SKM-1 treated with dmso at 0.1 percent for 144 hours (cell line): ENCODE measurements at regions not wholly inside any gene's neighbourhood (a gene's known extent, or its start where the extent isn't known, plus 50 kb on each side); places are given as distances from the start of the nearest gene placed in this dataset.

Source experiments
- DNase-seq: peaks from one replicate; lab custom pipeline; 2025; ENCODE audit not compliant: unreplicated experiment; lab: John Stamatoyannopoulos, UW

DNA sequence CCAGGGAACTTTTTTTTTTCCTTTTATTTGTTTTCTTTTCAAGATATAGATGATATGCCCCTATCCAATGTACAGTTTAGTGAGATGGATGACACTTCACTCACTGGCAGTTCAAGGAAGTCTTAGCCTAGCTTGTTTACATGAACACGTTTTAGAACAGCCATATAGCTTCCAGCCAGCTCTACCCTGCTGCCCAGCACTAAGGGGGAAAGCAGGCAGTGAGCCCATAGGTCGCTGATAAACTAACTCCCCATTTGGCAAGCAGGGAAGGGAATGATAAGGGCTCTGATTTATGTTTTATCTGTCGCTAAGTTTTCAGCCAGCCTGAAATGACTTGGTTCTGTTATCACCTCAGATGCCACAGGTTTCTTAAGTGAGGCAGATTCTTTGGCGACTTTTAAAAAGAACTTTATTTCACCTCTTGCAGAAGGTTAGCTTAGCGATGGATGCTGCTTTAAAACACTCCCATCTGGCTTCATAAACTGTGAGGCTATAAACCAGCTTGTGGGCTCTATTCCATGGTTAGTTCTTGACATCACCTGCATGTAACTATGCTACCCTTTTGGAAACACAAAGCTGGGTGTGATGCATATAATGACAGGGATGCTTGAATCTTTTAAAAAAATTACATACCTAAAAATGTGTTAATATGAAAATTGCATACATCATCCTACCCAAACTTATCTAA lies 348.4 kb downstream of the FBXO8 start:
- DNase-seq, result no peak

DNA sequence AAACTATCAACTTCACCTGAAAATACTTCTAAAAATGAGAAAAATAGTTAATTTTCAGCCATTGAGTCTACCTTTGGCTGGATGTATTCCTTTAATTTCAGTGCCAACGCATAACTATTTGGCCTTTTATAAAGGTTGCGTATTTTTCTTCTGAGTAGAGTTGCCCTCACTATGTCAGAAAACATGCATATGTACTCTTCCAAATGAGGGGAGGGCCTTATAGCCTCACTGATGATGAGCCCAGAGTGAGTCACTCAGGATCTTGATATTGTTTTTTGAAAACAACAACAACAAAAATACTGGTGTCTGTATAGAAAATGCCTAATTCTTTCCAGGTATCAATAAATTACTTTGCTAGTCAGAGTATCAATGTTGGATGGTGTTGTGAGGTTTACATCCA lies 349.3 kb downstream of the FBXO8 start:
- DNase-seq, result no peak

DNA sequence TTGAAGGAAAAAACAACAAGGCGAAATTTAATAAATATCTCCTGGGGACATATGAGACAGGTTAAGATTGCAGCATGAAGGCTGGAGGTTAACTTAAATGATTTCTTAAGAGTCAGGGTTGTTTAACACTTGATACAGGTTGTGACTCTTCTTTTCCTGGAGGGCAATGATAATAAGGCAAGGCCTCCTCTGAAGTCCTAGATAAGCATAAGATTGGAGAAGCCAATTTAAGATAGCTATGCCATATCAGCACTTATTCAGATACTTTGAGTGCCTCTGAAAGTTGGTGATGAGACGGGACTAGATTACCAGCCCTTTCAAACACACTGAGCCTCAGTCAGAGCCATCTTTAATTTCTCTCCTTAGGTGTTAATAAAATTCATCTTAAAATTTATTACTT lies 350.8 kb downstream of the FBXO8 start:
- DNase-seq, result no peak

DNA sequence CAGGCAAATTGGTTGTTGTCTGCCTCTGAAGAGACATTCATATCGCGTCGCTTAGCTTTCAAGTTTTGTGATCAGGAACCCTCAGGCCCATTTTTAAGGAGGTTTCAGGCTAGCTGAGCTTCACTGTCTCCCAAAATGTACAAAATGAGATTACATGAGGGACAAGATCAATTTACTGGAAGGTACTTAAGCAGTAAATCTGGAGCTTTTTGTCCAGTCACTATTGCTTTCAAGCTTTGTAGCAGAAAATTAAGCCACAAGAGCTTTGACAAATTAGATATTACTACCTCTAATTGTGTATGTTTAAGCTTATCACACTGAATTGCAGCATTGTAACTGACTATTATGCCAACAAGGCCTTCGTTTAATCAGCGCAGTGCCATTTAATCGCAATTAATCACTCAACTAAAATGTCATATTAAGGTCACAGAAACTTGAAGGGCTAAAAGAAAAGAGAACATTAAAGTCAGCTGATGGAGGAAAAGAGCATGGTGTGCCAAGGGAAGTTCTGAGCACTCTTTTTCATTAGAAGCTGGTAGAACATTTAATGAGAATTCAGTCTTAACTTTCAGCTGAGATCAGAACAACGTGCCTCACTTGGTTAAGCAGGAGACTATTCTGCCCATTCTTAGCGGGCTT lies 353.0 kb downstream of the FBXO8 start:
- no peak for DNase-seq

DNA sequence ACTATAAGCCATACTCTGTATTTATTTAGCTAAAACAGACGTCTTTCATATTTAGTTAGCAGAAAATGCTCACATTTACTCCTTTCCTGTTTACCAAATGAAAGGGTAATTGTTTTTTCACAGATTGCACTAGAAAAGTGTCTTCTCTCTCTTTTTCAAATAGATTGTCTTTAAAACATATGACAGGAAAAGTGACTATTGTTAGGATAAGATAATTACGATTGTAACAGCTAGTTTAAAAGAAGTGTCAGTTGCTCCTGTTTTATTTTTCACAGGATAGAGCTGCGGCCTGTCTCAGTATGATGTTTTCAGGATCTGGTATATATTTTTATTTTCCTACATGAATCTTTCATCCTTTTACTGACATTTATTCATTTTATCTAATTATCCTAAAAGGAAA lies 353.5 kb downstream of the FBXO8 start:
- no peak for DNase-seq

DNA sequence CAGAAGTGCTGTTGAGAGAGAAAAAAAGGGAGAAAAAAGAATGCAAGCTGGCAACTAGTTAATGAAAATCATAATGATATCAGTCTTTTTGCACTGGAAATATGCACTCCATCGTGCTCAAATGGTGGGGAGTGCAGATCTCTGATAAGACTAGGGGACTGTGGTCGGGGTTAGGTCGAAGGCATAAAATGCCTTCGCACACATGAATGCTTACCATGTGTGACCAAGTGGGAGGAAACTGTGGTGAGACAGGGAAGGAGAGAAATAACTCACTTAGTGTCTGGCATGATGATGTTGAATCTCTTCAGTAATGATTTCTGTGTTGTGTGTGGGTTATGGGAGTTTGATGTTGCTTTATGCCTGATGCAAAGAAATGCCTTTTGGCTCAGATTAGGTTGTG lies 358.9 kb downstream of the FBXO8 start:
- no peak for DNase-seq

DNA sequence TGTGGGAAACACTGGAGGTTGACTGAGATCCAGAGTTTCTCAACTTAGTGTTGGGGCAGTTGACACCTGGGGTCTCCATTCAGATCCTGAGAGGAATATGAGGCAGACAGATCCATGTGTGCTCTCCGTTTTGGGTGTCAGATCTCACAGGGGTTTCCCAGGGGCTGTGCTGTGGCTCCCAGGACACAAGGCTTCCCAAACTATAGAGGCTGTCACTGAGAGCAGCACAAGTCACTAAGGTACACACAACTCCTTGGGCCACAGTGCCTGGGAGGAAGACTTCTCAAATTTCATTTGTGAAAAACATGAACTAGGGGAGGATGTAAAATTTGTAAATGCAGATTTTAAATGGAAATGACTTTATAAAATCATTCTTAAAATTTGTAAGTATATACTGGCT lies 363.6 kb downstream of the FBXO8 start:
- DNase-seq, result no peak

DNA sequence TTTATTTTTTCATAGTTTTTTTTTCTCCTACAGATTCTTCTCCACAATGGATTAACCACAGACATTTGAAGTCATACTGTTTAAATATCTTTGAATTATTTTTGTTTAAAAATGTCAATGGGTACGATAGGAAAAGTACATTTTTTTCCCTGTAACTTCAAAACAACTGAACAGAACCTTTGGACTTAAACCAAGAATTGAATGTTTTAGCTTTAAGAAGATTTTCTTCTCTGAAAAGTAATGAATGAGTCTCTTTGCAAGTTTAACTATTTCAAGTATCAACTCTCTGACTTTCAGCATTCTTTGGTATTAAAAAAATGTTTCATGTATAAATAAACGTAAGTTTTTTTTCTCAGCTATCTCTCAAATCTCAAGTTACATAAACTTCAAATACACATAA lies 364.3 kb downstream of the FBXO8 start:
- DNase-seq, result no peak

DNA sequence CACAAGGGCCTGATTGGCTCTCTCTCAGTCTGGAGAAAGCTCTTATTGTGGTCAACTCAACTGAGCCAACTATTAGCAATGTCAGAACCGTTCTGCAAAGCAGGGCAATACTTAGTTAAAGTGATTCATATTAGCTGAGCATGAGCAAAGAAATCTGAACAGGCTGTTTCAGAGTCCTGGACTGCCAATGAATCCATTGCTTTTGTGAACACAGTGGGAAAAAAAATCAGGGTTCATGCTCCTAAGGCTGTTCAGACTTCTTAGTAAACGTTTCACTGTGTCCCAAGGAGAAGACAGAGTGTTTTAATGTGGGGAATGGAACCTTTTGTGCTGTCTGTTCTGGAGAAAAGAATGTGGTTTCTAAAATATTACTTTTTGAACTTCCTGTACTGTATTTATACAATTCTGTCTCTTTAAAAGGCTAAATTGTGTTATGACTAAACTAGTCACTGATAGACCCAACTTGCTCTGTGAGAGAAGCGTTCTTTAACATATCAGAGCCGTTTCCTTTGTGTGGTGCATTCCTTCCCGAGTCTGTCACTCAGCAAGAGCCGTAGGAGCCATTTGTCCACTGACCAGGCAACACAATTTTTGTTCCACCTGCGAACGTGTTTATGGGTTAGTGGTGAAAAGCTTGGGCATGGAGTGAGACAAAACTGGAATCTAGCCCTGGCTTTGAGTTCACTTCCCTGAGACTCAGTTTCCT lies 366.1 kb downstream of the FBXO8 start:
- no peak for DNase-seq

DNA sequence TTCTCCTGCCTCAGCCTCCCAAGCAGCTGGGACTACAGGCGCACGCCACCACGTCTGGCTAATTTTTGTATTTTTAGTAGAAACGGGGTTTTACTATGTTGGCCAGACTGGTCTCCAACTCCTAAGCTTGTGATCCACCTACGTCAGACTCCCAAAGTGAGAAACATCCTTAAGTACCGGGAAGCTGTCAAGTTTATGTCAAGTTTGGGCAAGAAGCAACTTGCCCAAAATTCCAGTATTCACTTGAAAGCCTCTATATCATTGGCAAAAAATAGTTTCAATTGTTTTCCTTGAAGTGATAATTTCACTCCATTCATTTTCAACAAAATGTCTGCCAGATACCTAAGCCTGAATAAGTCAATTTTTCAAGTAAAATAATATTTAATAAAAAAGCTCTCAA lies 370.0 kb downstream of the FBXO8 start:
- no peak for DNase-seq

DNA sequence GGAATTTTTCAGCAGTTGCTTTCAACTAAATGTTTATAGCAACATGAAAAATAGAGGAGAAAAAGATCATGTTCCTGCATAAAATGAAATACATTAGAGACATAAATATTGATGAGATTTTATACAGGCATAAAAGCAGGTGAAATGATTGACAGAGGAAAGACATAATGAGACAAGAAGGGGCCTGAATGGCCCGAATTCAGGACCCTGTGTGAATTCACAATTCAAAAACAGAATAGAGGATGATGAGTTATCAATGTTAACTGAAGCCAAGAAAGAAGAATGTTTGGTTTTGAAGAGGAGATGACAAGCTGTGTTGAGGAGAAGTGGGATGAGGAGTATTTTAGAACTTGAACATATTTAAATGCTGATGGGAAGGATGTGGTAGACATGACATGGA lies 371.1 kb downstream of the FBXO8 start:
- no peak for DNase-seq

DNA sequence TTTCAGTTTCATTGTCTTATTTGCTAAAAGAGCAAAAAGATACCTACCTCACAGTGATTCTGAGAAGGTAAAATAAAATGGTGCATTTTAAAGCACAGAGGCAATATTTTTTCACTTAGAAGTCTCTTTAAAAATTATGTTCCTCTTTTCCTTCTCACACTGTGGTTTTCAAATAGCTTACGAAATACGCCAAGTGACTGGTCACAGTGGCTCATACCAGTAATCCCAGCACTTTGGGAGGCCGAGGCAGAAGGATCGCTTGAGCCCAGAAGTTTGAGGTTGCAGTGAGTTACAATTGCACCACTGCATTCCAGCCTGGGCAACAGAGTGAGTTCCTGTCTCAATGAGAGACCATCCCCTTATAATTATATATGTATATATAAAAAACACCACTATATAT lies 372.6 kb downstream of the FBXO8 start:
- DNase-seq, result peak; percentile 87

DNA sequence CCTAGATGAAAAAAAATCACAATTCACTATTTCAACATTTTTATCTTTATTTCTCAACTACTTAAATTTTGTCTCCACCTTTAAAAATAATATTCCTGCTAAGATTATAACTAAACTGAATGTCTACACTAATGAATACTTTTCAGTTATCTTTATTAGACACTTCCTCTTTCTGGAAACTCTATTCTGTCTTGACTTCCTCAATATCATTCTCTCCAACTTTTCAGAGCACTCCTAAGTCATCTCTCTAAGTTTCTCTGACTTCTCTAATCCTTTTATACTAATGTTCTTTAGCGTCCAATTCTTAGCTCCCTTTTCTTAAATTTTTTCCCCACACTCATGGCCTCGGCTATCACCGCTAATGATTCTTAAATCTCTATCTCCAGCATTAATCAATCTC lies 374.2 kb downstream of the FBXO8 start:
- DNase-seq, result peak; percentile 91

DNA sequence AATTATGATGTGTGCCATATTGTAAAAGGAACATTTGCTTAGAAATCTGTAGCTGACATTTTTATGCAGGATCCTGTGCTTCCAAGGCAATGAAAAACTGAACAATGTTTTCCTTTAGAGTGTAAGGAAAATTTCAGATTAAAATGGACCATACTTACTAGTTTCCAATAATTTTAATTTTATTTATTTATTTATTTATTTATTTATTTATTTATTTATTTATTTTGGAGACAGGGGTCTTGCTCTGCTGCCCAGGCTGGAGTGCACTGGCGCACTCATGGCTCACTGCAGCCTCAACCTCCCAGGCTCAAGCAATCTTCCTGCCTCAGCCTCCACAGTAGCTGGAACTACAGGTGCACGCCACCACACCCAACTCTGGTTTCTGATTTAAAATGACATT lies 369.8 kb upstream of the HAND2 start:
- no peak for DNase-seq

DNA sequence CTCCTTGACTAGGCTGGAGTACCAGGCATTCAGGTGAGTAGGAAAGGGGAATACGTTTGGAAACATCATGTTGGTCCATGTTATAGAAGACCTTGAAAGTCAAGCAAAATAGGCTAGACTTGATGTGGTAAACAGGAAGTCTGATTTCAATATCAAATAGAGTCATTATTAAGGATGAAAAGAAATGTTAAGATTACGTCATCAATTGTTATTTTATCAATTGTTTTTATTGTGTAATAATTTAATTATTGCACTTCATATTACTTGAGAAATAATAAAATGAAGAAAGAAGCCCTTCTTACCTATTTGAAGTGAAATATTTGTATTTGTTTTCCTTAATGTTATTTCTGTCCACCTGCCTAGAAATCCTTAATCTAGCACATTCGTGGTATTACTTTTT lies 361.0 kb upstream of the HAND2 start:
- DNase-seq, result no peak

DNA sequence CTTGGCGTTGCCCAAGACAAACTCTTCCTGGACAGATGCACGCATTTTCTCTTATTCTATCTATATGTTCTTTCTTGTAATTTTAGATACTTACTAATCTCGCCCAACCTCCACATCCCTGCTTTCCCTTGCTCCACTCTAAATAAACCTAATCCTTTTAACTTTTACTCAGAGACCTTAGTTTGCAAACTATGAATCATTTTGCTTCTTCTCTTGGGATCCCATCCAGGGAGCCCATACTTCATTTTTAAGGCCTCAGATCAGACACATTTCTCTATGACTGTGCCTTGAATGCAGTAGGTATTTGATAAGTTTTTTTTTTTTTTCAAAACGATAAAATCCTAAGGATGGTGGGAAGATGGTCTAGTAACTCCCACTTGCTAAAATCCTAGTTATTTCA lies 353.8 kb upstream of the HAND2 start:
- no peak for DNase-seq

DNA sequence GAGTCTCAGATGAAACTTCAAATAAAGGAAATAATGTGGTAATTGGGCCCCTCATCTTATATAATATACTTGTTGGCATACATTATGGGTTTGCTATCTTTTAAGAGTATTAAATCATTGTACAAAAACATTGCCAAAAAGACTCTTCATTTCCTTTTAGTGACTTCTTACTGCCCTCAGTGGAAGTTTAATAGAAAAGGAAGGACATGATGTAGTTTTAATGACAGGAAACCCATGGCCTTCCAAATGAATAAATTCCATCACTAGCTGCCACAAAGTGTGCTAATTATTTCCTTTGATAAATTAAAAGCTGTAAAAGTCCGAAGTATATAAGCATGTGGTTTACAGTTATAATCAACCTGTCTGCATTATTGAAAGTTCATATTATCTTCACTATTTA lies 350.9 kb upstream of the HAND2 start:
- no peak for DNase-seq

DNA sequence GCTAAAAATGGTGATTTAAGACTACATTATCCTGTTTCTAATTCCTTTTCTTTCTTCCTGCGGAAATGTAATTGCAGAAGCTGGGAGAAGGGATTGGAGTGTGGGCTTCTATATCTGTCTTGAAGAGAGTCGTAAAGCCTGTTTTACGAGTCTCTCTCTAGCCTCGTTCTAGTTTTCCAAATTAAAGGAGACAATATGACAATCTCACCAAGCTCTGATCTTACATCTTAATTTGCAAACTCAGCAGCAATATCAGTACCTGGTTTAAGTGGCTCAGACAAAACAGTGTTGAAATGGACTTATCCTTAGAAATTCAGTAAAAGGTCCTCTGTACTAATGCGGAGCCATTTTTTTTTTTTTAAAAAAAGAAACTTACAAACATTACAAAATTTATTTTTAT lies 349.5 kb upstream of the HAND2 start:
- no peak for DNase-seq

DNA sequence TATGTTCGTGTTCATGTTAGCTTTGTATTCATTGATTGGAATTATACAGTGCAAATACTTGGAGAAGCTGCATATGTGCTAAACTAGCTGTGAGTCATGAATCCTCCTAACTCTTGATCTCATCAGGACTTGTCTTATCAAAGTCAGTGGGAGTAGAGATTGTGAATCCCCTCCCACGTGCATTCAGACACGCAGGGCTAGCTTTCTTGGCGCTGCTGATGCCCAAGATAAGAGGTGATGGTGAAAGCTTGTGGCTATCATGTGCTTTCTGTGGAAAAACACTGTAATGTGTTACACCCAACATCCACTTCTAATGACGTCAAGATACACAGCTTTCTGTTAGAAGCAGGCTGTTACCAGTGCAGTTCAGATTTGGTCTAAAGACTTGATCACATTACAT lies 348.7 kb upstream of the HAND2 start:
- no peak for DNase-seq

DNA sequence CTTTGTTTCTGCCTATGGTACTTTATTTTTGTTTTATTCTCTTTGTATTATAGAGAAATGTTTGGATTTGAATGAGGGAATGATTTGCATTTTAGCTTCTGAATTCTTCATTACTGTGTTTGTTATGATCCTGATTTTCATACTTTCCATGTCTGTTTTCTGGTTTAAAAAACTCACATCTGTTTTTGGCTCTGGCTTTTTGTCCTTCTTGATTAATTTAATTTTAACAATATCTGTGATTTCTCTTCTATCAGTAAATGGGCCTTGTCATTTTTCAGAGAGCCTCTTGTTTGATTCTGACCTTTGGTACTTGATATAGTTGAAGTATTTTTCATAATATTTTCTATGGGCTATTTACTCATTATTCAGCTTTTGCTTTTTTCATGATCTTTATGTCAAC lies 341.6 kb upstream of the HAND2 start:
- DNase-seq, result no peak

DNA sequence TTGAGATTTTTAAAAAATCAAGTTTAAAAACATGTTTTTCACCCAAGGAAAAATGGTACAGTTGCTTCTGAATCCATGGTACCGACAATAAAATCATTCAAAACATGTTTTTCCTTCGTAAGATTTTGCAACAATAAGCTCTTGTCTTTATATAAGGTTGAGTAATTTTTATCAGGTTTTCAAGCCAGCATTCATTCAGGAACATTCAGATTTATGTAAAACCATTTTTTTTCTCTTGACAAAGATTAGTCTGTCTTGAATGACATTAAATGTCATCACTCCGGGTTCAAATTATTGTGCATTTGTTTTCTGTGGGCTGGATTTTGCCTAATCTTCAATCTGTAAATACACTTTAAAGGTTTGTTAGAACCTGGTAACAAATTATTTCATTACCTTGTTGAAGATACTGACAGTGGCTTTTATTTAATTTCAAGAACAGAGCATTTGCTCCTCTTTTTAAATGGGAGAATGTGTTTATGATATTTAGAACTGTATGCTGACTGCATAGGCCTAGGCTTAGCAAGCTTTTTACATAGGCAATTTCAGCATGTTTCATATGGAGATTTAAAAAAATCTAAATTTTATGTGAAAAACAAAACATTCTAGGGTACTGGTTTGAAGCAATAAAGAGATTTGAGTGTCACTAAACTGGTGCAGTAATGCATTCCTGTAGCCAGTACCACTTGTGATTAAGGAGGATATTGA lies 336.4 kb upstream of the HAND2 start:
- DNase-seq, result no peak

DNA sequence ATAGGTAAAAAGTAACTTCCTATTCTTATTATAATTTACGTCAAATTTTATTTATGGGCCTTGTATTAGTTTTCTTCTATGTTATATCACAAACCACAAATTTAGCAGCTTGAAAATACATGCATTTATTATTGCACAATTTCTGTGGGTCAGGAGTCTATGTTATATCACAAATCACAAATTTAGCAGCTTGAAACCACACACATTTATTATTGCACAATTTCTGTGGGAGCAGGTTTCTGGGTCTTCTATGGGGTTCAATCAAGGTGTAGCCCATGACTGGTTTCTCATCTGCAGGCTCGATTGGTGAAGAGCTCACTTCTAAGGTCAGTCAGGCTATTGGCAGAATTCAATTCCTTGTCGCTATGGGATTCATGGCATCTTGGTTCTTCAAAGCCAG lies 332.7 kb upstream of the HAND2 start:
- no peak for DNase-seq
